ENCODE measurements at regions not wholly inside any gene's neighbourhood (a gene's known extent, or its start where the extent isn't known, plus 50 kb on each side); places are given as distances from the start of the nearest gene placed in this dataset.

GRCh38 chr7:35384761-35385700 is 131.1 kb upstream of the TBX20 start:
- no peak for ATAC-seq

- no peak for ATAC-seq
Observed at GRCh38 chr7:35380739-35381224, 126.9 kb upstream of the TBX20 start.

- no peak for ATAC-seq
Observed at GRCh38 chr7:35379481-35379880, 125.6 kb upstream of the TBX20 start.

GRCh38 chr7:35375516-35375915 is 121.6 kb upstream of the TBX20 start:
- ATAC-seq: no peak

GRCh38 chr7:35374858-35375257 is 121.0 kb upstream of the TBX20 start:
- no peak for ATAC-seq

- no peak for ATAC-seq
Observed at GRCh38 chr7:35371221-35371620, 117.3 kb upstream of the TBX20 start.

GRCh38 chr7:35370687-35371086 is 116.8 kb upstream of the TBX20 start:
- ATAC-seq: no peak

- ATAC-seq: no peak
Observed at GRCh38 chr7:35366167-35367155, 112.6 kb upstream of the TBX20 start.

- ATAC-seq: no peak
Observed at GRCh38 chr7:35365523-35365922, 111.6 kb upstream of the TBX20 start.

- ATAC-seq: no peak
Observed at GRCh38 chr7:35362341-35362740, 108.4 kb upstream of the TBX20 start.

GRCh38 chr7:35359423-35359822 is 105.5 kb upstream of the TBX20 start:
- ATAC-seq: no peak

GRCh38 chr7:35356495-35356894 is 102.6 kb upstream of the TBX20 start:
- no peak for ATAC-seq

- no peak for ATAC-seq
Observed at GRCh38 chr7:35355911-35356310, 102.0 kb upstream of the TBX20 start.

GRCh38 chr7:35355199-35355598 is 101.3 kb upstream of the TBX20 start:
- ATAC-seq: no peak

GRCh38 chr7:35353481-35353880 is 99.6 kb upstream of the TBX20 start:
- ATAC-seq: no peak

GRCh38 chr7:35351466-35351865 is 97.6 kb upstream of the TBX20 start:
- no peak for ATAC-seq

- no peak for ATAC-seq
Observed at GRCh38 chr7:35348611-35349400, 94.9 kb upstream of the TBX20 start.

- no peak for ATAC-seq
Observed at GRCh38 chr7:35342786-35343185, 88.9 kb upstream of the TBX20 start.

GRCh38 chr7:35339811-35340210 is 85.9 kb upstream of the TBX20 start:
- ATAC-seq: no peak

GRCh38 chr7:35336444-35336843 is 82.5 kb upstream of the TBX20 start:
- ATAC-seq: no peak

- ATAC-seq: no peak
Observed at GRCh38 chr7:35334506-35334905, 80.6 kb upstream of the TBX20 start.

GRCh38 chr7:35333265-35333664 is 79.4 kb upstream of the TBX20 start:
- ATAC-seq: no peak
